DOHH2 (cell line): ENCODE measurements at regions not wholly inside any gene's neighbourhood (a gene's known extent, or its start where the extent isn't known, plus 50 kb on each side); places are given as distances from the start of the nearest gene placed in this dataset.

ENCODE experiments used
- H3F3A ChIP-seq: fragments of 200-600 bp; sonication (generic), shearing (Covaris generic); 2 replicates; pipeline ENCODE4 v1.6.0; 2016; ENCODE audit warnings: antibody characterized with exemption, mild to moderate bottlenecking; ENCODE audit not compliant: control insufficient read depth, insufficient read depth
- H3K27ac ChIP-seq: fragments of 200-600 bp; sonication (generic); 2 replicates; pipeline ENCODE4 v1.5.1; 2014; ENCODE audit warnings: low read depth, mild to moderate bottlenecking, low read length, moderate library complexity
- H3K27me3 ChIP-seq: fragments of 200-600 bp; sonication (generic); 2 replicates; pipeline ENCODE4 v1.6.1; 2014; ENCODE audit warnings: mild to moderate bottlenecking, low read length, mixed read lengths; ENCODE audit not compliant: control insufficient read depth
- H3K36me3 ChIP-seq: fragments of 200-600 bp; sonication (generic); 2 replicates; pipeline ENCODE4 v1.6.1; 2014; ENCODE audit warnings: mild to moderate bottlenecking, low read length, moderate library complexity, mixed read lengths; ENCODE audit not compliant: control insufficient read depth
- H3K4me1 ChIP-seq: fragments of 200-600 bp; sonication (generic); 2 replicates; pipeline ENCODE4 v1.6.1; 2014; ENCODE audit warnings: mild to moderate bottlenecking, low read length, mixed read lengths; ENCODE audit not compliant: control insufficient read depth
- H3K4me2 ChIP-seq: fragments of 200-600 bp; sonication (generic); 2 replicates; pipeline ENCODE4 v1.6.0; 2014; ENCODE audit warnings: mild to moderate bottlenecking, low read length, moderate library complexity
- H3K4me3 ChIP-seq: fragments of 200-600 bp; sonication (generic); 2 replicates; pipeline ENCODE4 v1.5.1; 2014; ENCODE audit warnings: mild to moderate bottlenecking, low read length, mixed read lengths
- H3K79me2 ChIP-seq: fragments of 200-600 bp; sonication (generic); 2 replicates; pipeline ENCODE4 v1.6.1; 2014; ENCODE audit warnings: mild to moderate bottlenecking, low read length, mixed read lengths; ENCODE audit not compliant: control insufficient read depth
- H3K9me2 ChIP-seq: fragments of 200-600 bp; sonication (generic); replicated peaks from 2 replicates; pipeline ENCODE4 v1.6.1; 2014; ENCODE audit warnings: mild to moderate bottlenecking, low read length, mixed read lengths; ENCODE audit not compliant: control insufficient read depth
- H3K9me3 ChIP-seq: fragments of 200-600 bp; sonication (generic); 2 replicates; pipeline ENCODE4 v1.6.1; 2014; ENCODE audit warnings: antibody characterized with exemption, low read length, mixed read lengths; ENCODE audit not compliant: control insufficient read depth, insufficient read depth
- H4K20me1 ChIP-seq: fragments of 200-600 bp; sonication (generic); 2 replicates; pipeline ENCODE4 v1.6.0; 2014; ENCODE audit warnings: low read depth, mild to moderate bottlenecking, antibody characterized with exemption, low read length, moderate library complexity; ENCODE audit not compliant: control insufficient read depth, insufficient read depth
- EZH2phosphoT487 ChIP-seq: fragments of 200-600 bp; sonication (generic); IDR thresholded peaks from 2 replicates; pipeline ENCODE4 v1.6.1; 2017; ENCODE audit warnings: borderline replicate concordance, mild to moderate bottlenecking, antibody characterized with exemption, low read length, moderate library complexity, mixed read lengths
- TF ChIP-seq, protein P1 (sequence below): fragments of 200-600 bp; sonication (generic); IDR thresholded peaks from one replicate; pipeline ENCODE4 v1.5.1; 2014; ENCODE audit warnings: antibody characterized with exemption, mild to moderate bottlenecking, low read depth, low read length; ENCODE audit not compliant: poor library complexity, severe bottlenecking

DNA sequence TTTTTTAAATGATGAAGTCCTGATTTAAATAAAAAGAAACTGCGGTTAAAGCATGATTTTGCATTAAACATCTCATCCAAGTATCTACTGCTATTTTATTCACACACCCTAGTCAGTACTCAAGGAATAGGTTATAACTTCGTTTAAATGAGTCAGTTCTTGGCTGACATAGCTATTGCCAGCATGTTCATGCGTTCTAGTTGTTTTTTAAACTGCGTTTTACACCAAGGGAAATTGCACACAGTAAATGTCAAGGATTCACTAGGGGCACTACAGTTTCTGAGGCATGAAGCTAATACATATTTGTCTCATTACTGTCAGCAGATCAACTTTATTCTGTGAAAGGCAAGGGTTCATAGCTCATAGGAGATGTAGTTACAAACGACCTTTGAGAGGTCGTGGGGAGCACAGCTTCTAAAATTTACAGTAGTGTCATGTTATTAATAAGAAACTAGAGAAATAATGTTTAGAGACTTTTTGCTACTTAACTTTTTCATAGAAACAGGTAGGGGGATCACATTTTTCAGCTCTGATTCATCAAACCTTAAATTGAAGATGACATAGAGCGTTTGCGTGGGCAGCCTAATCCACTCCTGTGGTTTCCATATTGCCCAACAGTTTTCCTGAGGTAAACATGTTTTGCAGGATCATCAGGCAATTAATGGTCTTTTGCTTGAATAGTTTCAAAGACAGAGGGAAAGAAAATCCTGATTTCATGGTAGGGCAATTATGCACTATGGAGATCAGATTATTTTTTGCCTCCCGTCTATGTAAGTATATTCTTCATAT, 2222.7 kb upstream of the WWC1 start:
- TF ChIP-seq EZH2phosphoT487: no peak
- TF ChIP-seq, protein P1, sequence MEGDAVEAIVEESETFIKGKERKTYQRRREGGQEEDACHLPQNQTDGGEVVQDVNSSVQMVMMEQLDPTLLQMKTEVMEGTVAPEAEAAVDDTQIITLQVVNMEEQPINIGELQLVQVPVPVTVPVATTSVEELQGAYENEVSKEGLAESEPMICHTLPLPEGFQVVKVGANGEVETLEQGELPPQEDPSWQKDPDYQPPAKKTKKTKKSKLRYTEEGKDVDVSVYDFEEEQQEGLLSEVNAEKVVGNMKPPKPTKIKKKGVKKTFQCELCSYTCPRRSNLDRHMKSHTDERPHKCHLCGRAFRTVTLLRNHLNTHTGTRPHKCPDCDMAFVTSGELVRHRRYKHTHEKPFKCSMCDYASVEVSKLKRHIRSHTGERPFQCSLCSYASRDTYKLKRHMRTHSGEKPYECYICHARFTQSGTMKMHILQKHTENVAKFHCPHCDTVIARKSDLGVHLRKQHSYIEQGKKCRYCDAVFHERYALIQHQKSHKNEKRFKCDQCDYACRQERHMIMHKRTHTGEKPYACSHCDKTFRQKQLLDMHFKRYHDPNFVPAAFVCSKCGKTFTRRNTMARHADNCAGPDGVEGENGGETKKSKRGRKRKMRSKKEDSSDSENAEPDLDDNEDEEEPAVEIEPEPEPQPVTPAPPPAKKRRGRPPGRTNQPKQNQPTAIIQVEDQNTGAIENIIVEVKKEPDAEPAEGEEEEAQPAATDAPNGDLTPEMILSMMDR: no peak
- Histone ChIP-seq H3K27me3 (no peaks in the 10 kb centered on the region), H4K20me1 (no peaks in the 10 kb centered on the region), H3K9me3 (no peaks in the 10 kb centered on the region), H3K79me2 (no peaks in the 10 kb centered on the region), H3F3A (no peaks in the 10 kb centered on the region), H3K9me2 (no peaks in the 10 kb centered on the region), H3K27ac (no peak overlapping the region), H3K4me2 (no peak overlapping the region), H3K4me3 (no peak overlapping the region), H3K36me3 (no peaks in the 10 kb centered on the region), H3K4me1 (no peaks in the 10 kb centered on the region)

DNA sequence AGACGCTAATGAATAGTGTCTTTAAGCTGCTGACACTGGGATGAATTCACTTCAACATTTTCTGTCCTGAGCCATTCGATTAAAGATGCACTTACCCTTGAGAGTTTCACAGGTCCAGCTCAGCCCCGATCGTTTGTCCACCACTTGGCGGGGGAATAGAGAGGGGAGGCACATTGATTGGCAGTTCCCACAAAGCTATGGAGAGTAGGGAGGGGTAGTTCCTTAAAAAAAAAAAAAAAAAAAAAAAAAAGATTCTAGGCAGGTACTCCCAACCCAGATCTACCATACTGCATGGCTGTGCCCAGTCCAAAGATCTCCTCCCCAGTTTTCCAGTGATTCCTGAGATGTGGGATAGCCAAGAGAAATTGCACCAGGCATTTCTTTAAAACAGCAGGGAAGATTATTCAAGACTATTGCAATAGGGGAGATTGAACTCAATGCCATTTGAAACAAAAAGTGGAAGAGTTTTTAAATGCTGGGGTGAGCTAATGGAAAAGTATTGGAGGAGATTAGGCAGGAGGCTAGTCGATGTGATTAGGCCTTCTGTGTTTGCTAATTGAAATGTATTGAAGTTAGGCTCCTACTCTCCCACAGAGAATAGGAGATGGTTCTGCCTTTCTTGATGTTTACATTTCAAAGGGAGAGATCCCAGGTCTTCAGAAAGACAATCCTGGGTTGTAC, 2217.4 kb upstream of the WWC1 start:
- TF ChIP-seq EZH2phosphoT487: no peak
- TF ChIP-seq, protein P1: no peak
- H3K4me1 ChIP-seq: no peaks in the 10 kb centered on the region
- no peaks in the 10 kb centered on the region for H3K9me3 ChIP-seq
- H3K27ac ChIP-seq: no peak overlapping the region
- H3F3A ChIP-seq: no peaks in the 10 kb centered on the region
- H3K9me2 ChIP-seq: no peaks in the 10 kb centered on the region
- H3K4me3 ChIP-seq: no peak overlapping the region
- no peaks in the 10 kb centered on the region for H4K20me1 ChIP-seq
- no peak overlapping the region for H3K4me2 ChIP-seq
- no peaks in the 10 kb centered on the region for H3K36me3 ChIP-seq
- no peaks in the 10 kb centered on the region for H3K27me3 ChIP-seq
- no peaks in the 10 kb centered on the region for H3K79me2 ChIP-seq

- TF ChIP-seq, protein P1: no peak
- no peaks in the 10 kb centered on the region for H3K79me2 ChIP-seq
- no peaks in the 10 kb centered on the region for H3F3A ChIP-seq
- no peaks in the 10 kb centered on the region for H3K27me3 ChIP-seq
- H3K4me3 ChIP-seq: no peak overlapping the region
- H4K20me1 ChIP-seq: no peaks in the 10 kb centered on the region
- no peaks in the 10 kb centered on the region for H3K9me2 ChIP-seq
- H3K4me2 ChIP-seq: no peak overlapping the region
- no peak overlapping the region for H3K27ac ChIP-seq
- H3K4me1 ChIP-seq: no peaks in the 10 kb centered on the region
- H3K36me3 ChIP-seq: no peaks in the 10 kb centered on the region
- H3K9me3 ChIP-seq: no peaks in the 10 kb centered on the region
Observed at GRCh38 chr5:166074582-166075481, 2216.6 kb upstream of the WWC1 start.
